C4-2B (cell line): ENCODE measurements at regions not wholly inside any gene's neighbourhood (a gene's known extent, or its start where the extent isn't known, plus 50 kb on each side); places are given as distances from the start of the nearest gene placed in this dataset.
A peak's percentile ranks its signal among the peaks of the same experiment; 100 is the strongest.

Experiments used
- CTCF ChIP-seq: fragments of 450-650 bp; conservative IDR thresholded peaks from 2 replicates; pipeline ENCODE4 v1.5.1; 2017; ENCODE audit warnings: mild to moderate bottlenecking
- ZFX ChIP-seq: fragments of 450-650 bp; IDR thresholded peaks from 2 replicates; pipeline ENCODE4 v1.6.1; 2017

- TF ChIP-seq CTCF (peak; percentile 51), ZFX (no peak)
These were observed 448.1 kb upstream of the PODXL start for GRCh38 chr7:132004529-132004928.
